Esophagus muscularis mucosa (tissue), 4 donors: ENCODE measurements at regions not wholly inside any gene's neighbourhood (a gene's known extent, or its start where the extent isn't known, plus 50 kb on each side); places are given as distances from the start of the nearest gene placed in this dataset.

Source experiments
- DNase-seq: peaks from one replicate; pipeline ENCODE4 v3.0.0-alpha.2; 2017; ENCODE audit errors: extremely low spot score
- H3K27ac ChIP-seq, 4 donors: fragments of 200-600 bp; sonication (generic); replicated peaks in 1 of 4; 1 replicate in 3 of 4; 2 replicates in 1 of 4; pipeline ENCODE4 v1.5.1; 2016 to 2019; ENCODE audit warnings: mild to moderate bottlenecking in 1 of 4
- H3K27me3 ChIP-seq, 4 donors: fragments of 200-600 bp; sonication (generic); one replicate each; pipeline versions ENCODE4 v1.5.1 to v1.6.0; 2016 to 2019
- H3K36me3 ChIP-seq, 4 donors: fragments of 200-600 bp; sonication (generic); one replicate each; pipeline ENCODE4 v1.5.1; 2016 to 2019
- H3K4me1 ChIP-seq, 4 donors: fragments of 200-600 bp; sonication (generic); one replicate each; pipeline ENCODE4 v1.5.1; 2016 to 2019
- H3K4me3 ChIP-seq, 4 donors: fragments of 200-600 bp; sonication (generic); 1 replicate in 2 of 4; 2 replicates in 2 of 4; pipeline ENCODE4 v1.5.1; 2016 to 2019; ENCODE audit warnings: mild to moderate bottlenecking in 4 of 4, moderate library complexity in 1 of 4
- H3K9me3 ChIP-seq, 4 donors: fragments of 200-600 bp; sonication (generic); 1 replicate in 3 of 4; 2 replicates in 1 of 4; pipeline ENCODE4 v1.5.1; 2016 to 2019
- CTCF ChIP-seq, 3 experiments: fragments of 200-600 bp in 2 of 3; fragments of 450-650 bp in 1 of 3; sonication (generic) in 2 of 3; IDR thresholded peaks; one replicate each; pipeline ENCODE4 v1.5.1; 2017 to 2019; ENCODE audit warnings: antibody characterized with exemption in 3 of 3, mild to moderate bottlenecking in 2 of 3, moderate library complexity in 1 of 3
- EP300 ChIP-seq: sonication (generic); formaldehyde crosslinking; IDR thresholded peaks from one replicate; pipeline ENCODE4 v1.6.1; 2017; ENCODE audit warnings: antibody characterized with exemption
- POLR2A ChIP-seq: fragments of 450-650 bp; IDR thresholded peaks from one replicate; pipeline ENCODE4 v1.6.1; 2017; ENCODE audit warnings: antibody characterized with exemption, moderate library complexity, mild to moderate bottlenecking, low read depth
- POLR2AphosphoS5 ChIP-seq, 2 donors: sonication (generic); formaldehyde crosslinking; IDR thresholded peaks; one replicate each; pipeline ENCODE4 v1.6.1; 2017; ENCODE audit warnings: antibody characterized with exemption in 2 of 2
- WGBS: methylation state at CpG from one replicate; pipeline ENCODE4 v1.1.5; 2018; 5-methylcytosine and 5-hydroxymethylcytosine counted together
- intact Hi-C: fragments of 100-400 bp; cut with DNase I; formaldehyde crosslinking; loops from one replicate; pipeline ENCODE4 v1.15.1; 2023

GRCh38 chr5:119951330-119951934 is 322.1 kb downstream of the FAM170A start:
- H3K27me3 ChIP-seq: no peaks in the 10 kb centered on the region
- H3K9me3 ChIP-seq: no peaks in the 10 kb centered on the region
- TF ChIP-seq CTCF (IDR thresholded peaks at IDR 0.05) (no peak), EP300 (no peak), POLR2AphosphoS5 (IDR thresholded peaks at IDR 0.05) (no peak), POLR2A (no peak)
- DNase-seq: no peak
- no peaks in the 10 kb centered on the region for H3K36me3 ChIP-seq
- 51% methylated on average over 4 of the region's 4 CpGs for WGBS
- H3K27ac ChIP-seq: no peak overlapping the region
- intact Hi-C loops: no loop called here
- H3K4me1 ChIP-seq: no peaks in the 10 kb centered on the region
- no peak overlapping the region for H3K4me3 ChIP-seq

- H3K4me1 ChIP-seq: no peaks in the 10 kb centered on the region
- no peaks in the 10 kb centered on the region for H3K27me3 ChIP-seq
- H3K36me3 ChIP-seq: no peaks in the 10 kb centered on the region
- WGBS: no CpG with 5 or more reads among the region's 1 CpG
- H3K27ac ChIP-seq: no peak overlapping the region
- no peak overlapping the region for H3K4me3 ChIP-seq
- TF ChIP-seq POLR2AphosphoS5 (IDR thresholded peaks at IDR 0.05) (no peak), EP300 (no peak), CTCF (IDR thresholded peaks at IDR 0.05) (no peak), POLR2A (no peak)
- H3K9me3 ChIP-seq: no peaks in the 10 kb centered on the region
- intact Hi-C loops: no loop called here
- no peak for DNase-seq
Measured at GRCh38 chr5:119953474-119953873, 324.1 kb downstream of the FAM170A start.

- intact Hi-C loops: no loop called here
- H3K4me3 ChIP-seq: no peak overlapping the region
- H3K27ac ChIP-seq: no peak overlapping the region
- H3K36me3 ChIP-seq: no peaks in the 10 kb centered on the region
- TF ChIP-seq POLR2A: no peak
- TF ChIP-seq CTCF (IDR thresholded peaks at IDR 0.05): no peak
- TF ChIP-seq POLR2AphosphoS5 (IDR thresholded peaks at IDR 0.05): no peak
- TF ChIP-seq EP300: no peak
- no peaks in the 10 kb centered on the region for H3K9me3 ChIP-seq
- no peak for DNase-seq
- H3K4me1 ChIP-seq: no peaks in the 10 kb centered on the region
- H3K27me3 ChIP-seq: no peaks in the 10 kb centered on the region
Measured at GRCh38 chr5:119954106-119954505, 324.7 kb downstream of the FAM170A start.

GRCh38 chr5:119961993-119962392 is 332.6 kb downstream of the FAM170A start:
- intact Hi-C loops: no loop called here
- 83% methylated on average over 1 of the region's 1 CpG for WGBS
- H3K27ac ChIP-seq: no peak overlapping the region
- H3K27me3 ChIP-seq: no peaks in the 10 kb centered on the region
- no peak for TF ChIP-seq CTCF (IDR thresholded peaks at IDR 0.05)
- TF ChIP-seq EP300: no peak
- no peak for TF ChIP-seq POLR2AphosphoS5 (IDR thresholded peaks at IDR 0.05)
- no peak for TF ChIP-seq POLR2A
- H3K9me3 ChIP-seq: no peaks in the 10 kb centered on the region
- no peak for DNase-seq
- H3K4me1 ChIP-seq: no peaks in the 10 kb centered on the region
- H3K36me3 ChIP-seq: no peaks in the 10 kb centered on the region
- H3K4me3 ChIP-seq: no peak overlapping the region

GRCh38 chr5:119966028-119966427 is 336.7 kb downstream of the FAM170A start:
- intact Hi-C loops: no loop called here
- H3K27ac ChIP-seq: no peak overlapping the region
- no peak overlapping the region for H3K4me3 ChIP-seq
- no peaks in the 10 kb centered on the region for H3K27me3 ChIP-seq
- no peaks in the 10 kb centered on the region for H3K36me3 ChIP-seq
- H3K4me1 ChIP-seq: no peaks in the 10 kb centered on the region
- TF ChIP-seq CTCF (IDR thresholded peaks at IDR 0.05): no peak
- no peak for TF ChIP-seq EP300
- no peak for TF ChIP-seq POLR2A
- TF ChIP-seq POLR2AphosphoS5 (IDR thresholded peaks at IDR 0.05): no peak
- H3K9me3 ChIP-seq: no peaks in the 10 kb centered on the region
- 55% methylated on average over 3 of the region's 3 CpGs for WGBS
- DNase-seq: no peak
